ENCODE measurements at regions not wholly inside any gene's neighbourhood (a gene's known extent, or its start where the extent isn't known, plus 50 kb on each side); places are given as distances from the start of the nearest gene placed in this dataset.

- Histone ChIP-seq H3K9me2 (ENCODE audit: insufficient read depth, low read length) (no peaks in the 10 kb centered on the region), H3K4me2 (ENCODE audit: low read length) (no peak overlapping the region), H3K27ac (ENCODE audit: low read depth, low read length, poor library complexity, severe bottlenecking) (no peak overlapping the region), H3K36me3 (ENCODE audit: insufficient read depth, low read length) (no peaks in the 10 kb centered on the region), H3K4me3 (ENCODE audit: low read depth, low read length, poor library complexity, severe bottlenecking) (no peak overlapping the region), H3K79me2 (ENCODE audit: insufficient read depth, low read depth, low read length) (no peaks in the 10 kb centered on the region), H3K9me3 (ENCODE audit: low read length) (no peaks in the 10 kb centered on the region), H4K20me1 (ENCODE audit: insufficient read depth, low read length) (no peaks in the 10 kb centered on the region), H2AFZ (ENCODE audit: low read length) (no peak overlapping the region), H3K4me1 (ENCODE audit: insufficient read depth, low read length, poor library complexity, severe bottlenecking) (no peaks in the 10 kb centered on the region)
- ChIA-PET POLR2A (no interaction called here), CTCF (ENCODE audit: unreplicated experiment) (no interaction called here)
- TF ChIP-seq CTCF (conservative IDR thresholded peaks at IDR 0.05; ENCODE audit: low read length) (no peak), EZH2phosphoT487 (IDR thresholded peaks at IDR 0.05; ENCODE audit: borderline replicate concordance, low read depth, low read length) (no peak)
- intact Hi-C loops (cut with micrococcal nuclease; ENCODE audit: unreplicated experiment): no loop called here
- BruUV-seq (replicated peaks): no TSS peak
- DNase-seq (ENCODE audit: low spot score): no peak
Measured at GRCh38 chr4:102422843-102423242, 77.6 kb upstream of the SLC39A8 start.

- Histone ChIP-seq H3K4me1 (ENCODE audit: insufficient read depth, low read length, poor library complexity, severe bottlenecking) (no peaks in the 10 kb centered on the region), H3K4me2 (ENCODE audit: low read length) (no peak overlapping the region), H3K9me2 (ENCODE audit: insufficient read depth, low read length) (no peaks in the 10 kb centered on the region), H2AFZ (ENCODE audit: low read length) (no peak overlapping the region), H3K79me2 (ENCODE audit: insufficient read depth, low read depth, low read length) (no peaks in the 10 kb centered on the region), H3K27ac (ENCODE audit: low read depth, low read length, poor library complexity, severe bottlenecking) (no peak overlapping the region), H4K20me1 (ENCODE audit: insufficient read depth, low read length) (no peaks in the 10 kb centered on the region), H3K9me3 (ENCODE audit: low read length) (no peaks in the 10 kb centered on the region), H3K36me3 (ENCODE audit: insufficient read depth, low read length) (no peaks in the 10 kb centered on the region), H3K4me3 (ENCODE audit: low read depth, low read length, poor library complexity, severe bottlenecking) (no peak overlapping the region)
- TF ChIP-seq EZH2phosphoT487 (IDR thresholded peaks at IDR 0.05; ENCODE audit: borderline replicate concordance, low read depth, low read length) (no peak), CTCF (conservative IDR thresholded peaks at IDR 0.05; ENCODE audit: low read length) (no peak)
- intact Hi-C loops (cut with micrococcal nuclease; ENCODE audit: unreplicated experiment): no loop called here
- ChIA-PET POLR2A (no interaction called here), CTCF (ENCODE audit: unreplicated experiment) (no interaction called here)
- no TSS peak for BruUV-seq (replicated peaks)
- DNase-seq (ENCODE audit: low spot score): no peak
Measured at GRCh38 chr4:102423375-102423774, 77.8 kb upstream of the NFKB1 start.

- no peak overlapping the region for H3K4me2 ChIP-seq (ENCODE audit: low read length)
- intact Hi-C loops (cut with micrococcal nuclease; ENCODE audit: unreplicated experiment): no loop called here
- CTCF ChIA-PET (ENCODE audit: unreplicated experiment): no interaction called here
Measured at GRCh38 chr4:102427371-102427998, 73.7 kb upstream of the NFKB1 start.

More at GRCh38 chr4:102427371-102427998, 73.7 kb upstream of the NFKB1 start:
- Histone ChIP-seq H3K4me1 (ENCODE audit: insufficient read depth, low read length, poor library complexity, severe bottlenecking) (peaks cover 6% of the 10 kb centered on the region), H3K36me3 (ENCODE audit: insufficient read depth, low read length) (no peaks in the 10 kb centered on the region; the same call in 1 of the 2 replicates), H4K20me1 (ENCODE audit: insufficient read depth, low read length) (no peaks in the 10 kb centered on the region), H3K27ac (ENCODE audit: low read depth, low read length, poor library complexity, severe bottlenecking) (no peak overlapping the region), H3K9me3 (ENCODE audit: low read length) (no peaks in the 10 kb centered on the region), H3K4me3 (ENCODE audit: low read depth, low read length, poor library complexity, severe bottlenecking) (no peak overlapping the region), H2AFZ (ENCODE audit: low read length) (no peak overlapping the region), H3K79me2 (ENCODE audit: insufficient read depth, low read depth, low read length) (no peaks in the 10 kb centered on the region), H3K9me2 (ENCODE audit: insufficient read depth, low read length) (no peaks in the 10 kb centered on the region)
- no peak for DNase-seq (ENCODE audit: low spot score)
- POLR2A ChIA-PET: interaction anchor here (0.7 kb wide), 1 partner anchor 92 kb away, joined by 4 read pairs; no protein-coding TSS in a partner anchor
- no TSS peak for BruUV-seq (replicated peaks)
- TF ChIP-seq EZH2phosphoT487 (IDR thresholded peaks at IDR 0.05; ENCODE audit: borderline replicate concordance, low read depth, low read length) (no peak), CTCF (conservative IDR thresholded peaks at IDR 0.05; ENCODE audit: low read length) (no peak)
